ENCODE measurements at regions not wholly inside any gene's neighbourhood (a gene's known extent, or its start where the extent isn't known, plus 50 kb on each side); places are given as distances from the start of the nearest gene placed in this dataset.
A peak's percentile ranks its signal among the peaks of the same experiment; 100 is the strongest.
"Not testable (repeated sequence)": the region's sequence is repeated elsewhere in the genome, so short reads cannot be mapped to it uniquely, and the experiment has no call there.

GRCh38 chrX:90337161-90337560 lies 415.5 kb downstream of the TGIF2LX start:
- DNase-seq (ENCODE audit: low spot score): not testable (repeated sequence)

DNA sequence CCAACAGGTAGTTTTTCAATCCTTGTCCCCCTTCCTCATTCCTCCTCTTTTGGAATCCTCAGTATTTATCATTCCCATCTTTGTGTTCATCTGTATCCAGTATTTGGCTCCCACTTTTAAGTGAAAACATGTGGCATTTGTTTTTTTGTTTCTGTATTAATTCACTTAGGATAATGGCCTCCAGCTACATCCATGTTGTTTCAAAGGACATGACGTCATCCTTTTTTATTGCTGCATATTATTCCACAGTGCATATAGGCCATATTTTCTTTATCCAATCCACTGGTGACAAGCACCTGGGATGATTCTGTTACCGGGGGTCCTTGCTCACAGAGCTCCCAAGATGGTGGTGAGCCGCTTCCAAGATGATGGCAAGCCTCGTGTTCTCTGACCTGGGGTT lies 447.9 kb downstream of the TGIF2LX start:
- not testable (repeated sequence) for DNase-seq (ENCODE audit: low spot score)

DNA sequence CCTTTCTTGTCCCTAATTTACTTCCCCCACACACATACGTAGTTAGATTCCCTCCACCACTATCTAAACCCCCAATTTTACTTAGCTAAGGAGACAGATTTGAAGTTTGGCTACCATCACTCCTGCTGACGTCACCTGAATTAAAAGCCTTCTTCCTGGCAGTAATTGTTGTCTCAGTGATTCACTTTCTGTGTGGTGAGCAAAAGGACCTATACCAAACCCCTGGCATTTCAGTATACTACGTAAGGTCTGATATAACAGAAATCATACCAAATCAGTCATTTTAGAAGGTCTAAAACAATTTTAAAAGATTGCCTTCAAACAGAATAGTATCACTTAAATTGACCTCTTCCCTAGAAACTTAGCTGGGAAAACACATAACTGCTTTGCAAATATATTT lies 476.3 kb downstream of the TGIF2LX start:
- not testable (repeated sequence) for DNase-seq (ENCODE audit: low spot score)

GRCh38 chrX:90402169-90402568 lies 480.5 kb downstream of the TGIF2LX start:
- DNase-seq (ENCODE audit: low spot score): not testable (repeated sequence)

- not testable (repeated sequence) for DNase-seq (ENCODE audit: low spot score)
Observed at GRCh38 chrX:90403859-90404258, 482.2 kb downstream of the TGIF2LX start.

GRCh38 chrX:90404846-90405436 lies 483.2 kb downstream of the TGIF2LX start:
- DNase-seq (ENCODE audit: low spot score): not testable (repeated sequence)

- not testable (repeated sequence) for DNase-seq (ENCODE audit: low spot score)
Observed at GRCh38 chrX:90453770-90454338, 532.1 kb downstream of the TGIF2LX start.

- peak; percentile 62 for DNase-seq (ENCODE audit: low spot score)
Observed at GRCh38 chrX:90458071-90458899, 536.6 kb downstream of the TGIF2LX start.

DNA sequence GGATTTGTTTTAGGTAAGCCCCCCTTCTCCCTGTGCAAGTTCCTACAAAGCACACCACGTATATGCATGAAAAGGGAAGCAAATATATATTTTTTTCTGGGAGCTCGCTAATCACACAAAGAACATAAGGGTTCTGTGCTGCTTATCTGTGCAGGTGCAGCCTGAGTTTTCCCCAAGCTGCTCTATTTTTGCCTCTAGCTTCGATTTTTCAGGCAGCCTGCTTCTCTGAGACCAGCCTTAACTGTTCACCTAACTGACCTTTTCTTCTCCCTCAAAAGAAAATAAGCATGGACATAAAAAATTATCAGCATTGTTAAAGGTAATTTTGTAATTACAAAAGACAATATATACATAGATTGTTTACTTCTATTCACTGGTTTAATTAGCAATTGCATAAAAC lies 552.7 kb downstream of the TGIF2LX start:
- DNase-seq (ENCODE audit: low spot score): not testable (repeated sequence)

- DNase-seq (ENCODE audit: low spot score): not testable (repeated sequence)
Observed at GRCh38 chrX:90485406-90485805, 563.7 kb downstream of the TGIF2LX start.

DNA sequence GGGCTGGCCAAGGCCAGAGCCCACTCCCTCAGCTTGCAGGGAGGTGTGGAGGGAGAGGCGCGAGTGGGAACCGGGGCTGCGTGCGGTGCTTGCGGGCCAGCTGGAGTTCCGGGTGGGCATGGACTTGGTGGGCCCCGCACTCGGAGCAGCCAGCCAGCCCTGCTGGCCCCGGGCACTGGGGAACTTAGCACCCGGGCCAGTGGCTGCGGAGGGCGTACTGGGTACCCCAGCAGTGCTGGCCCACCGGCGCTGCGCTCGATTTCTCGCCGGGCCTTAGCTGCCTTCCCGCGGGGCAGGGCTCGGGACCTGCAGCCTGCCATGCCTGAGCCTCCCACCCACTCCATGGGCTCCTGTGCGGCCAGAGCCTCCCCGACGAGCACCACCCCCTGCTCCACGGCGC lies 599.6 kb downstream of the TGIF2LX start:
- not testable (repeated sequence) for DNase-seq (ENCODE audit: low spot score)

DNA sequence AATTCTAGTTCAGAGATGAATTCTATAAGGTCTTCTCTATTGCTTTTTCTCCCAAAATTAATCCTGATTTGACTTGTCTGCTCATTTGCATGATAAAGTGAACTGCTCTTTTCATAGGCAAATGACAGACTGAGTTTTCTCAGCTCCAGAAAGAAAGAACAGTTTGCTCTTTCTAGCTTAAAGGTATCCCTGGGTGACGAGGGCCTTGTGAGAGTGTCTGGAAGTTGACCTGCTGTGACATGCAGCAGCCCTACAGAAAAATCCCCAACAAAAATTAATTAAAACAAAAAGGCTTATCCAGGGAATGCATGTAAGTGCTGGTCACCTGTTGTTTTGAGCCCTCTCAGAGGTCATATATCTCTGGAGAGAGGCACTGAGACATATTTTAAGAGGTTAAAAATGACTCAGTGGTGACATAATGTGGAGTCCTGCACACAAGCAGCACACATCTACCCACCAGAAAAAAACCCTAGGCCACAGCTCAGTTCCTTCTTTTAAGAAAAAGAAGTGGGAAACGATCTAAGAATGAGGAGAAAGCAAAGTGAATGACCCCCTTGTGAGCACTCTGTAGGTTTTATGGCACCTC lies 602.8 kb downstream of the TGIF2LX start:
- DNase-seq (ENCODE audit: low spot score): not testable (repeated sequence)
